IPS-18c (cell line): ENCODE measurements at regions not wholly inside any gene's neighbourhood (a gene's known extent, or its start where the extent isn't known, plus 50 kb on each side); places are given as distances from the start of the nearest gene placed in this dataset.
"Not testable (repeated sequence)": the region's sequence is repeated elsewhere in the genome, so short reads cannot be mapped to it uniquely, and the experiment has no call there.

Experiments
- H3K4me3 ChIP-seq: 2 replicates; pipeline ENCODE4 v1.7.0; 2013; ENCODE audit warnings: low read depth, mild to moderate bottlenecking, low read length, moderate library complexity; ENCODE audit not compliant: insufficient read depth
- H3K9me3 ChIP-seq: one replicate; pipeline ENCODE4 v1.6.1; 2013; ENCODE audit warnings: mild to moderate bottlenecking, low read length, moderate library complexity; ENCODE audit not compliant: control insufficient read depth, insufficient read depth

GRCh38 chr6:145090801-145091585 lies 644.3 kb downstream of the EPM2A start:
- no peaks in the 10 kb centered on the region for H3K9me3 ChIP-seq

DNA sequence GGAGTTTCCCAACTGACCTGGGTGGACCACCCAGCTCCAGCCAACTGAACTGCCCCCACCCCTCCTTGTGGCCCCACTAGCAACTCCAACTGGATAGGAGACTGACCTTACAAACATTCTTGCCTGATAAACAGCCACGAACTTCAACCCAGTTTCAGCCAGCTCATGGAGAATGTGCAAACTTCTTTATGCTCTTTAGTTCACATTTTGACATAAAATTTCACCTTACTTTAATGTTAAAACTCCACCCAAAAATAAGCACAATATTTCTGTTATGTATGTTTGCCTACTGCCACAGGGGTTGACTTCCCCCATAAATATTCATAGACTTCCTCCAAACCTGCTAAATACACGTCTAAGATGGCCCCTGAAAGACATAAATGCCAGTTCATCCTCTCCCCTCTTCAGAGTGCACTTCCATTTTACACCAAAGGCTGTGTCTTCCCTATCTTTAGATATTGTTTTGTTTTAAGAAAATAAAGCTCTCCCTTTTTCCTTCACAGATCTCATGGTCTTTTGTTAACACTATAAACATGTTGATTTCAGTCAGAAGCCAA lies 643.7 kb downstream of the EPM2A start:
- no peaks in the 10 kb centered on the region for H3K9me3 ChIP-seq
- no peak overlapping the region for H3K4me3 ChIP-seq

More at GRCh38 chr6:145090801-145091585, 644.3 kb downstream of the EPM2A start:
- H3K4me3 ChIP-seq: no peak overlapping the region

DNA sequence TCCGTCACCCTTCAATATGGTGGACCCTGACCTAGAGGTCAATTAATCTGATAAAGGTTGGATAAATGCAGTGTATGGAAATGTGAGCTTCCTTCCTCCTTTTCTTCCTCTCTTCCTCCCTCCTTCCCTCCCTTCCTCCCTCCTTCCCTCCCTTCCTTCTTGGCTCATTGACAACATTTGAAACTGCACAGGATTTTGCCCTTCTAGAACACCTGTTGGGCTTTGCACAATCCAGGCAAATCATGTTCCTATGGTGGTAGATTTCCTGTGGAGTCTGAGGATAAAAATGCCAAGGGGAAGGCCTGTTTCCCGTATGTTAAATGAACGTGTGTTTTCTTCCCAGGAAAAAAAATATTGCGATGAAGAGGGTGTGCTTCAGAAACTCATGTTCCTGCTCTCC lies 642.8 kb downstream of the EPM2A start:
- no peak overlapping the region for H3K4me3 ChIP-seq
- H3K9me3 ChIP-seq: no peaks in the 10 kb centered on the region

- Histone ChIP-seq H3K9me3 (peaks cover under 1% of the 10 kb centered on the region), H3K4me3 (no peak overlapping the region)
Measured at GRCh38 chr6:145093226-145093625, 642.1 kb downstream of the EPM2A start.

- Histone ChIP-seq H3K9me3 (peaks cover 2% of the 10 kb centered on the region), H3K4me3 (no peak overlapping the region)
Measured at GRCh38 chr6:145096846-145097245, 638.5 kb downstream of the EPM2A start.

DNA sequence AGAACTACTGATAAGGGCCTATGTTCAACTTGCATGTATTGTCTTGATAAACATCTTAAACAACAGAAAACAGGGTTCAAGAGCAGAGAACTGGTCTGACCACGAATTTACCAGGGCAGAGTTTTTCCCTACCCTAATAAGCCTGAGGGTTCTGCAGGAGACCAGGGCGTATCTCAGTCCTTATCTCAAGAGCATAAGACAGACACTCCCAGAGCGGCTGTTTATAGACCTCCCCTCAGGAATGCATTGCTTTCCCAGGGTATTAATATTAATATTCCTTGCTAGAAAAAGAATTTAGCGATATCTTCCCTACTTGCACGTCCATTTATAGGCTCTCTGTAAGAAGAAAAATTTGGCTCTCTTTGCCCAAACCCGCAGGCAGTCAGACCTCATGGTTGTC lies 637.2 kb downstream of the EPM2A start:
- H3K4me3 ChIP-seq: not testable (repeated sequence)

GRCh38 chr6:145099713-145100112 lies 635.6 kb downstream of the EPM2A start:
- peaks cover 2% of the 10 kb centered on the region for H3K9me3 ChIP-seq
- H3K4me3 ChIP-seq: no peak overlapping the region

More for the DNA sequence above, 637.2 kb downstream of the EPM2A start:
- not testable (repeated sequence) for H3K9me3 ChIP-seq

GRCh38 chr6:145110109-145110508 lies 625.2 kb downstream of the EPM2A start:
- no peak overlapping the region for H3K4me3 ChIP-seq
- no peaks in the 10 kb centered on the region for H3K9me3 ChIP-seq

DNA sequence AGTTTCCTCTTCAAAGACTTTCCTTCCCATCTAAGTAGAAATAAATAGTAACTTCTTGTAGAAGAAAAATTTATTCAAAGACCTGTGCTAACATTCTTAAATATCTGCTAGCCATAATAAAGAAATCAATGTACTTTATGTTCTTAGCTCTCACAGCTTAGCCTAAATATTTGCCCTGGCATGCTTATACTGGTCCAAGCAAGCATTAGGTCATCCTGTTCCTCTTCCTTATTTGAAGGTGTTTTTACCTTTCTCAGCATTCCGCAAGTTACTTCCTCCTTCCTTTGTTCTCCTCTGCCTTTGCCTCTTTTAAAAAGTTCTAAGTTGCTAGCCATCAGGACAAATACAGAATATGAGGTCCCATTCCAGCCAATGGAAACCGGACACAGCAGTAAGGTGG lies 623.9 kb downstream of the EPM2A start:
- not testable (repeated sequence) for H3K9me3 ChIP-seq, H3K4me3 ChIP-seq

DNA sequence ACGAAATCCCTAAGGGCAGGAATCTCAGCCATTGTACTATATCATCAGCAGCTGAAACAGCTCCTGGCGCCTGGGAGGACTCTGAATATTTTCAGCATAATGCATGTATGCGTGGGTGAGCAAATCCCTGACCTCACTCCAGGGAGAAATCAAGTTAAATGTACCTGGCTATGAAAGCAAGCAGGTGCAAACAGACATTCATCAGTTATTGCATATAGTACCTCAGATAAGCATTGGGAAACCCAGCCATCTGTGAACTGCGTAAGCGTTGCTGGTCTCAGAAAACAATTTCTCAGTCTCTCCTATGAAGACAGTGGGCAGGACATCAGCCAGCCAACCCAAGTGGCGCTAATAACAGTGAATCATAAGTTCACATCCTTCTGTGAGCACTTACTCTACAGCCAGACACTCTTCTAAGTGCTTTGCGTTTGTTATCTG lies 622.6 kb downstream of the EPM2A start:
- H3K9me3 ChIP-seq: no peaks in the 10 kb centered on the region
- no peak overlapping the region for H3K4me3 ChIP-seq

- Histone ChIP-seq H3K9me3 (no peaks in the 10 kb centered on the region), H3K4me3 (no peak overlapping the region)
Measured at GRCh38 chr6:145115638-145116037, 619.7 kb downstream of the EPM2A start.

GRCh38 chr6:145116591-145117178 lies 618.6 kb downstream of the EPM2A start:
- no peak overlapping the region for H3K4me3 ChIP-seq

DNA sequence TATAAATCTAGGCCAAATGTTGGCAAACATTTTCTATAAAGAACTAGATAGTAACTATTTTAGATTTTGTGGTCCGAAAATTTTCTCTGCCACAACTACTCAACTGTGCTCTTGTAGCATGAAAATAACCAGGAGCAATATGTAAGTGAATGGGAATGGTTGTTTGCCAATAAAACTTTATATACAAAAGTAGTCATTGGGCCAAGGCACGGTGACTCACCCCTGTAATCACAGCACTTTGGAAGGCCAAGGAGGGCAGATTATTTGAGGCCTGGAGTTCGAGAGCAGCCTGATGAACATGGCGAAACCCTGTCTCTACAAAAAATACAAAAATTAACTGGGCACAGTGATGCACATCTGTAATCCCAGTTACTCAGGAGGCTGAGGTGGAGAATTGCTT lies 617.1 kb downstream of the EPM2A start:
- no peaks in the 10 kb centered on the region for H3K9me3 ChIP-seq
- no peak overlapping the region for H3K4me3 ChIP-seq

More at GRCh38 chr6:145116591-145117178, 618.6 kb downstream of the EPM2A start:
- no peaks in the 10 kb centered on the region for H3K9me3 ChIP-seq

- H3K9me3 ChIP-seq: no peaks in the 10 kb centered on the region
Measured at GRCh38 chr6:145119081-145119480, 616.2 kb downstream of the EPM2A start.

GRCh38 chr6:145132709-145133108 lies 602.6 kb downstream of the EPM2A start:
- Histone ChIP-seq H3K9me3 (no peaks in the 10 kb centered on the region), H3K4me3 (no peak overlapping the region)

More at GRCh38 chr6:145119081-145119480, 616.2 kb downstream of the EPM2A start:
- H3K4me3 ChIP-seq: no peak overlapping the region

GRCh38 chr6:145135702-145136101 lies 599.6 kb downstream of the EPM2A start:
- no peak overlapping the region for H3K4me3 ChIP-seq
- no peaks in the 10 kb centered on the region for H3K9me3 ChIP-seq

GRCh38 chr6:145137425-145137824 lies 597.9 kb downstream of the EPM2A start:
- H3K9me3 ChIP-seq: no peaks in the 10 kb centered on the region
- H3K4me3 ChIP-seq: no peak overlapping the region

GRCh38 chr6:145138469-145139139 lies 596.7 kb downstream of the EPM2A start:
- no peak overlapping the region for H3K4me3 ChIP-seq
- no peaks in the 10 kb centered on the region for H3K9me3 ChIP-seq
